ELF-1 (cell line): ENCODE measurements at regions not wholly inside any gene's neighbourhood (a gene's known extent, or its start where the extent isn't known, plus 50 kb on each side); places are given as distances from the start of the nearest gene placed in this dataset.
"Not testable (repeated sequence)": the region's sequence is repeated elsewhere in the genome, so short reads cannot be mapped to it uniquely, and the experiment has no call there.

Experiments used
- DNase-seq: peaks from one replicate; pipeline ENCODE4 v3.0.0-alpha.2; 2016; ENCODE audit warnings: low read depth, low spot score

DNA sequence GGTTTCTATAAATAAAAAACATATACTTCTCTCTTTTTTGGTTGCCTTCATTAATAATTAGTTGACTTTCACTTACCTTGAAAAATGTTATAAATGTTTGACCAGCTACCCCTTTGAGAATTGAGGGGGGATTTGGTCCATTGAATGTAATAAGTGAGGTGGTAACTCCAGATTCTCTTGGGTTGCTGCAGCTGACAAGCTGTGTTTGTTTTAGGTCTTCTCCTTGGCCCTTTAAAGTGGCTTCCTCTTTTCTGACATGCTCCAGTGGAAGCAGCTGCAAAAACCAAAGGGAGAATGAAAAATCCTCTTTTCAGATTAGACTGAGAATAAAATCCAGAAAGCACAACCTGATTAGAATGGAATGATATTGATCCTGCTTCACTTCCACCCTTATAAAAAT, 410.5 kb downstream of the TMEM38B start:
- no peak for DNase-seq

DNA sequence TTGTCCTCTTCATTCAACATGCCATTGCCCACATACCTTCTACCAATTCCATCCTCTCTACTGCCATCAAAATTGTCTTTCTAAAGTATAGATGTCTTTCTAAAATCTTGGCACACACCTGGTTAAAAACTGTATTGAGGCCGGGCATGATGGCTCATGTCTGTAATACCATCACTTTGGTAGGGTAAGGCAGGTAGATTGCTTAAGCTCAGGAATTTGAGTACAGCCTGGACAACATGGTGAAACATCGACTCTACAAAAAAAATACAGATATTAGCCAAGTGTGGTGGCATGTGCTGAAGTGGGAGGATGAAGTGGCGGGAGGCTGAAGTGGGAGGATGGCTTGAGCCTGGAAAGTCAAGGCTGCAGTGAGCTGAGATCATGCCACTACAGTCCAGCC, 412.1 kb downstream of the TMEM38B start:
- no peak for DNase-seq

DNA sequence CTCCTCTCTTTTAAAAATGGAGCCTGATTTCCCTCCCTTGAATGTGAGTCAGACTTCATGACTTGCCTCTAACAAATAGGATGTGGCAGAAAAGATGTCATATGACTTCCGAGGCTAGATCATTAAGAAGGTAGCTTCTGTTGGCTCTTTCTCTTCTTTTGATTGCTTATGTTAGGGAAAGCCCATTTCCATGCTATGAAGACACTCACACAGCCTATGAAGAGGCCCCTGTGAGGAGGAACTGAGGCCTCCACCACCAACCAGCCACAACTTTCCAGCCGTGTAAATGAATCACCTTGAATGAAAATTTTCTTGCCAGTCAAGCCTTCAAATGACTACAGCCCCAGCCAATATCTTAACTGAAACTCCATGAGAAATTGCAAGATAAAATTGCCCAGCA, 413.4 kb downstream of the TMEM38B start:
- DNase-seq = no peak

DNA sequence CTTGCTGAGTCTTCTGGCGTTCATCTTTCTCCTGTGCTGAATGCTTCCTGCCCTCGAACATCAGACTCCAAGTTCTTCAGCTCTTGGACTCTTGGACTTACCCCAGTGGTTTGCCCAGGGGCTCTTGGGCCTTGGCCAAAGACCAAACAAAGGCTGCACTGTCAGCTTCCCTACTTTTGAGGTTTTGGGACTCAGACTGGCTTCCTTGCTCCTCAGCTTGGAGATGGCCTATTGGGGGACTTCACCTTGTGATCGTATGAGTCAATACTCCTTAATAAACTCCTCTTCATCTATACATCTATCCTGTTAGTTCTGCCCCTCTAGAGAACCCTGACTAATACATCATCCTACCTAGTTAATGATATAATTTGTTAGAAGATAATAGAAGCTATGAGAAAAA, 415.4 kb downstream of the TMEM38B start:
- not testable (repeated sequence) for DNase-seq

DNA sequence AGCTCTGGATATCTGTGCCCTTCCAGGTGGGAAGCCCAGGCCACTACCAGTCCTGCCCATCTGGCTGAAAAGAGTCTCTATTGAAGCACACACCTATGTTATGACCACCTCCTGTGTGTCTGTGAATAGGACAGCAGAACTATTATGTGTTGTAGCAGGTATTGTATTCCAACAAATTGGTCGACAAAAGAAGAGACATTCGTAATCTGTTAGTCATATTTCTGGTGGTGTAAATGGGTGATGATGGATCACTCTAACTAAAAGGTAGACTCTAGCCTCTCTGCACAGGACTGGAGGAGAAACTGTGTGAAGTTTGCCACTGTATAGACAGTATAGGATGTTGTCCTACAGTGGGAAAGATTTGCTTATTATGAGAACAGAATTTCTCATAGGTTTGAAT, 416.1 kb downstream of the TMEM38B start:
- DNase-seq = no peak

DNA sequence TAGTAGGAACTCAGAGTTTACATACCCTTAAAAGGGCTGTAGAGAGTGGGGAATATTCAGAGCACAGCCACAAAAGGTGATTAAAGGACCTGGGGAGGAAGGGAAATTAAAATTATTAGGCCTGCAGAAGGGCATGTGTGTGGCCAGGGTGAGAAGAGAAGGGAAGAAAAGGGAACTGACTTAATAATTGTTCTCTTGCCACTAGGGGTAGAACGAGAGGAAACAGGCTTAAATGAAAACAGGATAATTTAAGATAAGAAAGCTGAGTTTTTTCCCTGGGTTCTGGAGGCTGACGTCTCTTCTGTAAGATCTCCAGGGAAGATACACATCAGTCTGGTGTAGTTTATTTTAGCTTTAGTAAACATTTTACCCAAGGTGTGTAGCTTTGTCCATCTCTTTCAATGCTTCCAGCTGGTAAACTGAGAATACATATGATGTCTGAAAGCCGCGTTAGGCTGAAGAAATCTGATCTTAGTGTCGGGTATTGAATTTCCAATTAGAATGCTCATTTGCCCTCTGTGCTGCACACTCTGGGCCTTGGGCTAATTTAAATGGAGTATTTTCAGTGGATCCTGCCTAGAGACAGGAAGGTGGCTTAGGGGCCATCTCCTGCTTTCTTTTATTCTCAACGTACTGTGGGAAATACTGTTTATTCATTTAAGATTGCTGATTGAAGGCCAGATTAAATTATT, 416.8 kb downstream of the TMEM38B start:
- DNase-seq = no peak

DNA sequence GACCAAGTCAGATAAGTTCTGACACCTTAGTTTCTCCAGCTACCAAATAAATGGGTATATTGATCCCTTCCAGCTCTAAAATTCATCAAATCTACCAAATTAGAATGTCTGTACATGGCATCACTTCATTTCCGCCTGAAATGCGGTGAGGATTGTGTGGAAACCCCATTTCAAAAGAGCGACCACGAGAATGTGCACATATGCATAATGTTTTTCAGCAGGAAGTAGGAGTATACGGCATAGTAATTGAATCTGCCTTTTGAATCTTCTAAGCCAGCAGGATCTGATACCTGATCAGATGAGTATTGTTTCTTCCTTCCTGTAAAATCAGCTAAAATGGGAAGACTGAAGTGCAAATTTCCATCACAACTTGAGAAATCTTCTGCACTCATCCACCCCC, 418.6 kb downstream of the TMEM38B start:
- DNase-seq = no peak

DNA sequence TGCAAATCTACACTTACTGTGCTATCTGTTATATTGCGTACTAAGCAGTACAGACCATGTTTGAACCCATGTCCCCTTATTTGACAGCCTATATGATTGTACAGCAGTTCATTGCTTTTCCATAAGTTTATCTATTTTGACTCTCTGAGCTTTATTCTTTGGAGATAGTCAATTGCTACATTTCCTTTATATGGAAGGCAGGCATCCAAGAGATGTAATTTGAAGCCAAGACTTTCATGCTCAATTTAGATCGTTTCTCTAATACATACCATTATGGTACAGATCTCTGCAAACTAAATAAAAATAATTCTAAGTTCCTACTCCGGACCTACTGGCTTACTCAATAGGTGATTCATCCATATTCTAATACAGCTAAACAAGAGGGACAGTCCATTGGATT, 424.8 kb downstream of the TMEM38B start:
- no peak for DNase-seq

DNA sequence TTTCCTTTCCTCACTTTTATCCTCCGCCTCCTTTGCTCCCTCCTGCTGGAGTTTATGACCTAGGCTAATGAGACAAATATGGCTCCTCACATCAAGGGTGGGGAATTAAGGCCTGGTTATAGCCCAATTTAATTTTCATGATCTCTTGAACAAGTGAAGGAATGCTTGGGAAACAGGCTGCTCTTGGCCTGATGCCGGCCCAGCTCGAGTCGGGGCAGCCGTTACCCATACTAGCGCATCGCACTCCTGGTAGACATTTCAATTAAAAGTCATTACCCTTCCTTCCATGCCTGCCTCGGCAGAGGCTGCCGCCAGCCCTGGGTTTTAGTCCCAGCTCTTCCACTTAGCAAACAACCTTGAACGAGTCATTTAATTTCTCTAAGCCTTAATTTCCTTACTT, 425.7 kb downstream of the TMEM38B start:
- DNase-seq = no peak

DNA sequence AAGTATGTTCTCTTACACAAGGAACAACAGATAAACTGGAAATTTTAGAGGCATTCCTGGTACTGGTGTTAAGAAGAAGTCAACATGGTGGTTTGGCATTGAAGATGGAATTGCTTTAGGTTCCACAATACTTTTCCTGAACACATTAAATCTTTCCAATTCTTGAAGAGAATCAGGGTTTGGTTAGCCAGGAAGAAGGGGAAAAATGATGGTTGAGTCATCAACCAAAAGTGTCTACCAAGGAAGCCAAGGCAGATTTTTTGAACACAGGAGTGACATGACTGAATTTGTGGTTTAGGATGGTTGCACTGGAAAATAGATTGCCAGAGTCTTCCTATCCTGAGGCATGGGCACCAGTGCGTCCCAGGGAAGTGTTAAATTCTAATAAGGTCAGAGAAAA, 433.4 kb downstream of the TMEM38B start:
- DNase-seq = no peak

DNA sequence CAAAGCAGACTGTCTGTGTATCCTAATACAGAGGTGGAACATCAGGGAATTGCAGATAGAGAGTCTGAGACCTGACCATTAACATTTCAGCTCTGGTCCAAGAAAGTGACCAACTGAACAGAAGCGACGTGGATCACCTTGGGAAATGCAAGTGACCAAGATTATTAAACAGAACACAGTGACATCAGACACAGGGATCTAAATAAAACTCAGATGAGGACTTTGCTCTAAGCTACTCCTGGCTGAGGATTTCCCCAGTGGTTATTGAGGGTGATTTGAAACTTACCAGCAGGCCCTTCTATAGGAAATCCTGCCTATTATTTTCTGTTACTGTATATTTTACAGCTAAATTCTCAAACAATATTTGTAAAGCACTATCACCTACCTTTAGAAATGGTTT, 436.0 kb downstream of the TMEM38B start:
- no peak for DNase-seq

DNA sequence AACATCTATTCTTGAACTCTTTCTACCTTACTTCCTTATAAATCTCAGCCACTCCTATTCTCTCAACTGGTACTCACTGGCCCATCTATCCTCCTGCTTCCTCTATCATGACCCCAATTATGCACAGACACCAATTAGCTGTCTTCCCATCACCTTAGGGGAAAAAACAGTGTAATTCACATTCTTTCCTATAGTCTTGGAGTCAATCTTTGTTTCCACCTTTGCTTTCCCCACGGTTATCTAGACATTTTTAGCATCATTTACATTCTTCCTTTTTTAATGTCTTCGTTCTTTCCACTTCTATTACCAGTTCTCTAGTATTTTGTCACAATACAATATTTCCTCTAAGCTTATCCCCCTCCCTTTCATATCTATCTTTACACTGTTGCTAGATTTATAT, 449.4 kb downstream of the TMEM38B start:
- DNase-seq = no peak

DNA sequence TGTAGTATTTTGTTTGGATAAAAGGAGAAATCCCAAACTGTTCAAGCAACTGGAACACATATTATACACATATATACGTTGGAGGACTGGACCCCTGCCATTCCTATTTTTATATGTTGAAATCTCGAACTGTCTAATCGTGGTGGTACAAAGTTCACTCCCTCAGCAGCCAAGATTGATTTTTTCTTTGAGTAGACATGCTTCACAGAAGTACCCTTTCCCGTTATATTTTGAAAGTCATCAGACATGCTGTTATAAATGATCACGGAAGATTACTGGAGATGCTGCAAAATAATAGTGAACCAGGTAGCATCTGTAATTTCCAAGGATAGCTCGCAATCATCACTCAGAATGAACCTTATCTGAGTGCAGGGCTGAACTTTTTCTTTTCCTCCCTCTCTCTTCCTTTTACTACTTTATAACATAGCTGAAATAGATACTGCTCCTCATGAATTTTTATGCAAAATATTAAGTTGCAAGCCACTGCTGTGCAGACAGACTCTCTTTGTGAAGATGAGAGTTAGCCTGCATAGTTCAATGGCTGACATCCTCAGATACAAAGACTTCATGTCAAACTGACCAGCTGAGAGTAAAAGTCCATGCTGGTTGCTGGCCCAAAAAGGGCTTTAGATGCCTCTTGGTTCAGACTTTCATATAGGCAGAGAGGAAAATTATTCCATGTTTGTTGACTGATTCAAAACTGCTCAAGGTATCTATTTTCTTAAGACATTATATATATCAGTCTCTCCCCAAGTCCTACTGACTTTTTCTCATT, 451.9 kb downstream of the TMEM38B start:
- no peak for DNase-seq

DNA sequence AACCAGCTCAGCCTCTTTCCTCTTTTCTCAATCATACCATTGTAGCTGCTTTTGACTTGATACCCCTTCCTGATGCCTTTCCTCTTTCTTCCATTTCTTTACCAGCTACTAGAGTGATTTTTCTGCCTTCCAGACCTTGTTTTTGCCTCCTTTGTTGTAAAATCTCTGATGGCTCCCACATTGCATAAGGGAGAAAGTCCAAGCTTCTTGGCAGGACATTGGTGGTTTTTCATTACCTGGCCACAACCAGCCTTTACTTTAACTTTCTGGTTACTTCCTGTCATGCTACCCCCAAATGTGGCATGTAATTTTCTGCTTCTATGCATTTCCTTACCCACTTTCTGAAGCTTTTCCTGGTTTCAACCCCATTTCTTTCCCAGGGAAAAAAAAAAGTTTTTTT, 452.5 kb downstream of the TMEM38B start:
- no peak for DNase-seq

DNA sequence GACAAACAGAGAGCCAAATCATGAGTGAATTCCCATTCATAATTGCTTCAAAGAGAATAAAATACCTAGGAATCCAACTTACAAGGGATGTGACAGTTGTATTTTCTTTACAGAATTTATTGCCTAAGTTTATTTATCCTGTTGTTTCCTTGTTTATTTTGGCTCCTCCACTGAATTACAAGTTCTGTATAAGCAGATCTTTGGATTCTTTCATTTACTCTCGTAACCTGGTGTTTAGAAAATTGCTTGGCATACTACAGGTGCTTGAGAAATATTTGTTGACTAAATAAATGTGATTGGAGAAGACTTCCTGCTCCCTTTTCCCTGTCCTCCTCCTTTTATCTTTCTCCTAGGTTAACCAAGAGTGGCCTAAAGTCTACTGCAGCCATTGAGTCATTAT, 455.6 kb downstream of the TMEM38B start:
- no peak for DNase-seq

DNA sequence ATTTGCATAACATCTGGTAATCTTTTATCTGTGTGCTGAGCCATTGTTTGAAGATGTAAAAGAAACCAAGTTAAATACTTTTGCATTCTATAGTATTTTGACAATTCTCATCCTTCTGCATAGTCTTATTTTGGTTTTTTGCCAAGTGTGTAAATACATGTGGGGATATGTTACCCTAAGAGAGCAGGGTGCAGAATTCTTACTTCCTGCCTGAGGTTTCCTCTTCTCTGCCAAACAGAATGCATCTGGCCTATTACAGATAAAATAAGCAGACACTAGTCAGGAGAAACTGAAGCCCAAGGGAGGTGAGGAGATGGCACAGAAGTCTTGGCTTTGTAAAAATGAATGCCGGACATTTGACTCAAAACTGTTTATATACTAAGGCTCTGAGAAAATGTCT, 462.1 kb downstream of the TMEM38B start:
- DNase-seq = no peak

DNA sequence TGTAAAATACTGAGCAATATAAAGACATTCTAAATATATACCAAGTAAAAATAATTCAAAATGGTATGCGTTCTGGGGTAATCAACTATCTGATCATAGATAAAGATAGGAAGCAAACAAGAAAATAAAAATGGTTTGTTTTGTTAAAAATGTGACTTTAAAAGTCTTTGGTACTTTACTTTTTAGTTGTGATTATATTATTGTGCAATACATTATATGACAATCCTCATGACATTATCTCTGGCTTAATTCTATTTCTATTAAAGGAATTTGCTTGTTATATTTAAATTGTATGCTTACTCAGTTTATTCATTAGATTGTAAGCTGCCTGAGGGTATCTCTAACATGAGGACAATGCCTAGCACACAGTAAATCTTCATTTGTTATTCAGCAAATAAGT, 477.9 kb downstream of the TMEM38B start:
- DNase-seq = no peak

DNA sequence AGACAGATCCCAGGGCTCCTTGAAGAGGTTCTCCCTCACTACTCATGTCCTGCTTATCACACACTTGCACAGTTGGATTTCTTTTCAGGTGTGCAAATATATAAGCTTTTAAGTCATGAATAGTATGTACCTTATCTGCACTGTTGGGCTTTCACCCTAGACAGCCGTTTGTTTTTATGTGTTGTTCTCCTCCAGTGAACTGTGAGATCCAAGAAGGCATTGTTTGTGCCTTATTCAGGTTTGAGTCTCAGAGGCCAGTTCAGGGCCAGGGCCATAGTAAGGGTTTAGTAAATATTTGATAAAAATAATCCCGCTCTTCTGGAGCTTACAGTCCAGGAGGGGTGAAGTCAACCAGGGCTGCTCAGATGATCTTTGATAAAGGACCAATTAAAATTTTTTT, 480.0 kb downstream of the TMEM38B start:
- DNase-seq = no peak

DNA sequence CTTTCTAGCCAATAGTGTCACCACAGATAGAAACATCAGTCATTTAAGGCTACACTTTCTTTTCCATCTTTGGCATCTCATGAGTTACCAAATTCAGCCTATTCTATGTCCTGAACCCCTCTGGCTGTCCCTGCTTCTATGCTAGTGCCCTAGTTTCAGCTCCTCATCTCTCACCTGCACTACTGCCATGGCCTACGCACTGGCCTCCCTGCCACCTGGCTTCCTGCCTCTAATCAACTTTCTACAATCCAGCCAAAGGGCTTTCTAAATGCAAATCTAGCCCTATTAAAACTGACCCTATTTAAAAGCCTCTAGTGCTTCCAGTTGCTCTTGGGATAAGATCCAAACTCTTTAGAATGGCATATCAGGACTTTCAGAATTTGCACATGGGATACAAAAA, 482.9 kb downstream of the TMEM38B start:
- DNase-seq = no peak

DNA sequence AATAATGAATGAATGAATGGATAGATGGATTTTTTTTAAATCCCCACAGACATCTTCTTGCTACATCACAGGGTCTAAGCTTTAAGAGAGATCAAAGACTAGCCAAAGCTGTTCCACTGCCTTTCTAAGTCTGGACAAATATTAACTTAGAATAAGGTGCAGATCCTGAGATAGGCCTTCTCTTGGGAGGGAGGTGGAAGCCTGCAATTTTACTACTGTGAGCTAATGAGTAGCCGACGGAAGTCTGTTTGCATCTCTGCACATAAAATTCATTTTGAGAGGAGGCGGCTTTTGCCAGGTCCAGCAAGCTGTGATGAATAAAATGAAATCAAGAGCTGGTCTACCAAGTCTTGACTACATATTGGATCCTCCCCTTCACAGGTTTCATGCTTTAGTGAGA, 484.9 kb downstream of the TMEM38B start:
- DNase-seq = no peak

DNA sequence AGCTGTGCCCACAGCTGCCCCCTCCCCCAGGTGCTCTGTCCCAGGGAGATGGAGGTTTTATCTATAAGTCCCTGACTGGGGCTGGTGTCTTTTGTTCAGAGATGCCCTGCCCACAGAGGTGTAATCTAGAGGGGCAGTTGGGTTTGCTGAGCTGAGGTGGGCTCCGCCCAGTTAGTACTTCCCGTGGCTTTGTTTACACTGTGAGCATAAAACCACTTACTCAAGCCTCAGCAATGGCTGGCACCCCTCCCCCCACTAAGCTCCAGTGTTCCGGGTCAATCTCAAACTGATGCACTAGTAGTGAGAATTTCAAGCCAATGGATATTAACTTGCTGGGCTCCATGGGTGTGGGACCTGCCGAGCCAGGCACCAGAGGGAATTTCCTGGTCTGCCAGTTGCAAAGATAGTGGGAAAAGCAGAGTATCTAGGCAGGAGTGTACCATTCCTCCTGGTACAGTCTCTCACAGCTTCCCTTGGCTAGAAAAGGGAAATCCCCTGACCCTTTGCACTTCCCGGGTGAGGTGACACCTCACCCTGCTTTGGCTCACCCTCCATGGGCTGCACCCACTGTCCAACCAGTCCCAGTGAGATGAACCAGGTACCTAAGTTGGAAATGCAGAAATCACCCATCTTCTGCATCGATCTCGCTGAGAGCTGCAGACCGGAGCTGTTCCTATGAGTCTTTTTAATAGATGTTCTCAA, 509.6 kb downstream of the TMEM38B start:
- DNase-seq = peak; percentile 60

DNA sequence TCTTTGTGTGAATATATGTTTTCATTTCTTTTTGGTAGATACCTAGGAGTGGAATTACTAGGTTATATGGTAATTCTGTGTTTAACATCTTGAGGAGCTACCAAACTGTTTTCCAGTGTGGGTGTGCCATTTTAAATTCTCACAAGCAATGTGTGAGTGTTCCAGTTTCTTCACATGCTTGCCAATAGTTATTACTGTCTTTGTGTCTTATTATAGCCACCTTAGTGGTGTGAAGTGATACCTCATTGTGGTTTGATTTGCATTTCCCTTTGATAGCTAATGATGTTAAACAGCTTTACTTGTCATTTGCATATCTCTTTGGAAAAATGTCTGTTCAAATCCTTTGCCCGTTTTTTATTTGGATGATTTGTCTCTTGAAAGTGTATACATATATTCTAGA, 513.0 kb downstream of the TMEM38B start:
- no peak for DNase-seq

DNA sequence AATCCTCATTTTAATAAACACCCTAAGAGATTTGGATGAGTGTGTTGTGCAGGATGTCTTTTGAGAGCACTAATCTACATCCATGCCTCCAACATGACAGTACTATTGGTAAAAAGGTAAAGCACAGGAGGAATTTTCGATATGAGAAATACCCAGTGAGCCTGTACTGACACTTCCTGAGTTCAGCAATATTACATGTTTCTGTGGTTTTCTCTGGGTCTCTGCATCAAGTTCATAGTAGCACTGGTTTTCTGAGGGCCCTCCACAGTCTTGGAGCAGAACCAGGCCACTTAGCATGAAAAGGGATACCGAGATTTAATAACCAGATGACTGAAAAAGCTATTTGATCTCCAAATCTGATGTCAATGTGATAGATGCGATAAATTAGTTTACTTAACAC, 524.1 kb downstream of the TMEM38B start:
- no peak for DNase-seq
